Astrocyte of the spinal cord (primary cell): ENCODE measurements at regions not wholly inside any gene's neighbourhood (a gene's known extent, or its start where the extent isn't known, plus 50 kb on each side); places are given as distances from the start of the nearest gene placed in this dataset.

ENCODE experiments used
- DNase-seq: peaks from one replicate; pipeline ENCODE4 v3.0.0; 2011; ENCODE audit warnings: low read depth, low spot score
- H3K4me3 ChIP-seq: 2 replicates; pipeline ENCODE4 v1.5.1; 2011; ENCODE audit warnings: low read depth, mild to moderate bottlenecking, low read length, moderate library complexity
- in situ Hi-C: cut with HindIII; loops from 2 replicates; pipeline ENCODE4 v1.10.0; 2017; ENCODE audit warnings: low sequenced_read_pairs
- TF ChIP-seq, protein P1 (sequence below): IDR thresholded peaks from 2 replicates; pipeline ENCODE4 v1.5.1; 2012; ENCODE audit warnings: low read depth, mild to moderate bottlenecking, low read length, inconsistent platforms

DNA sequence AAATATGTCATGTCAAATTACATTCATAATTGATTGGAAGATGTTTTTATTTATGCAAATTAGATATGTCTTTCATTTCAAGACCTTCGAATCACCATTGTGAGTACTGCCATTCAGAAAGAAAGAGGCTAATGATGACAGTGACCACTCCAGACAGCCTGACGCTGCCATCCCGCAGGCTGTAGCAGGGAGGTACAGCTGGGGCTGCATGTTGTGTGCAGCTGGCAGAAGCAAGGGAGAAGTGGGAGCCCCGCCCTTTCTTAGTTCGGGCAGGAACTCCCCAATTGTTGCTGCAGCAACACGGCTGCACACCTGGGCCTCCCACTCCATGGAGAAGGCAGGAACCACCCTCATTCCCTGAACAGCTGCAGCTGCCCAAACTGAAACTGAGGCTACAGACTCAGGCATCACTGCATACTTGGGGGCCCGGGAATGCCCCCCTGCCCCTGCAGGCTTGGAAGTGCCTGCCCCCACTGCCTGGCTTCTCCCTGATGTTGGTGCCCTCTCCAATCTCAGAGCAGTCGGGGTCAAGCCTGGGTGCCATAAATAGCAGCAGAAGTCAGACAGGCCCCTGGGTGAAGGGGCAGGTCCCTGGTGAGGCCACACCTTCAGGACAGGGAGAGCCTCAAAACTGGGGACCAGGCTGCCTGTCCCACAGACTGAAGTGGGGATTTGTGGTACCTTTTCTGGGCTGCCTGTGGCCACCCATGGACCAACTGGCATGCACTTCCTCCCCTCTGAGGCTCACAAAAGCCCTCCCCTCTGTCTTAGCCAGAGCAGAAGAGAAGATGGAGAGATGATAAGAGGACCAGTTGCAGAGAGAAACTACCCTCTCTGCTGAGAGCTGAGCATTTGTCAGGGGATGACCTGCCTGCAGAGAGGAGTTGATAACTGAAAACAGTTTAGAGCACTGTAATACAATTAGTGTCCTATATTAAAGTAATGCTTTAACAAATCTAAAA is 964.6 kb downstream of the SI start:
- TF ChIP-seq, protein P1, sequence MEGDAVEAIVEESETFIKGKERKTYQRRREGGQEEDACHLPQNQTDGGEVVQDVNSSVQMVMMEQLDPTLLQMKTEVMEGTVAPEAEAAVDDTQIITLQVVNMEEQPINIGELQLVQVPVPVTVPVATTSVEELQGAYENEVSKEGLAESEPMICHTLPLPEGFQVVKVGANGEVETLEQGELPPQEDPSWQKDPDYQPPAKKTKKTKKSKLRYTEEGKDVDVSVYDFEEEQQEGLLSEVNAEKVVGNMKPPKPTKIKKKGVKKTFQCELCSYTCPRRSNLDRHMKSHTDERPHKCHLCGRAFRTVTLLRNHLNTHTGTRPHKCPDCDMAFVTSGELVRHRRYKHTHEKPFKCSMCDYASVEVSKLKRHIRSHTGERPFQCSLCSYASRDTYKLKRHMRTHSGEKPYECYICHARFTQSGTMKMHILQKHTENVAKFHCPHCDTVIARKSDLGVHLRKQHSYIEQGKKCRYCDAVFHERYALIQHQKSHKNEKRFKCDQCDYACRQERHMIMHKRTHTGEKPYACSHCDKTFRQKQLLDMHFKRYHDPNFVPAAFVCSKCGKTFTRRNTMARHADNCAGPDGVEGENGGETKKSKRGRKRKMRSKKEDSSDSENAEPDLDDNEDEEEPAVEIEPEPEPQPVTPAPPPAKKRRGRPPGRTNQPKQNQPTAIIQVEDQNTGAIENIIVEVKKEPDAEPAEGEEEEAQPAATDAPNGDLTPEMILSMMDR, result no peak
- DNase-seq, result no peak
- H3K4me3 ChIP-seq, result no peak overlapping the region
- in situ Hi-C loops, result no loop called here

DNA sequence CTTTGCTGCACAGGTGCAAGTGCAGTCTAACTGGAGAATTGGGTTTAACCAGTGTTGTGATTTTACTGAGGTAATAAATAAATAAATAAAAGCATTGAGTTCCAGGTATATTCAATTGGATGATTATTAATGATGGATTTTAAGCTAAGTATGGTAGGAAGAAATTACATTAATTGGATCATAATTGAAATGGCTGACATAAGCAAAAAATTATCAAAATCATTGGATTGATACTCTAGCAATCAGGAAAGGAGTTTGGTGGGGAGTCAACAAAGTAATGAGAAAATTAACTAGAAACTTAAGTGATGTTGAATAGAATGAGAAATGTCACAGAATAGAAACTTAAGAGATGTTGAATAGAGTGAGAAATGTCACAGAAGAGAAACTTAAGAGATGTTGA is 981.9 kb downstream of the SI start:
- in situ Hi-C loops, result no loop called here
- TF ChIP-seq, protein P1, result no peak
- DNase-seq, result no peak
- no peak overlapping the region for H3K4me3 ChIP-seq

DNA sequence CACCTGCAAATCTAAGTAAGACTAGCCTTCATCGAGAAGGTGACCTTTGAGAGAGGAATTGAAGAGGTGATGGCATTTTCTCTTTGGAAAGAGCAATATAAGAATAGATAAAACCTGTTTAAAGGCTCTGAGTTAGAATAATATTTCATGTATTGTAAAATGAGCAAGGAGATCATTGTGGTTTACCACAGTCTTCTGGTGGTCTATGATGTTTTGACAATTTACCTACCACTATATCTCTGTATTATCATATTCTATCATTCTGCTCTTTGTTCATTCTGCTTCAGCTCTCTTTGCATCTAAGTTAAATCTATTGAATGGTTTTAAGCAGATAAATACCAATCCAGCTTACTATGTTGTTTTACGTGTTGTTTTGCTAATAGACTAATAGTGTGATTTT is 982.3 kb downstream of the SI start:
- TF ChIP-seq, protein P1, result no peak
- in situ Hi-C loops, result no loop called here

DNA sequence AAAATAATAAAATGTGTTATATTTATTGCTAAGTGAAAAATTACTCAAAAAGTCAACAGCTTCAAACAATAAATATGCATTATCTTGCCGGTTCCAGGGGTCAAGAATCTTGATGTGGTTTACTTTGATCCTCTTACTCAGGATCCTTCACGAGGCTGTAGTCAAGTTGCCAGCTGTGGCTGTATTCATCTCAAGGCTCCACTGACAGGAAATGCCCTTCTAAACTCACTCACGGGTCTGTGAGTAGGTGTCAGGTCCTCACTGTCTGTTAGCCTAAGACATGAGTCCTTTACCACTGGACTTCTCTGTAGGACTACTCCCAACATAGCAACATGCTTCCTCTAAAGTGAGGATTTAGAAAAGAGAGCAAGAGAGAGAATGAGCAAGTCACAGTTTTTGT is 983.0 kb downstream of the SI start:
- in situ Hi-C loops, result no loop called here
- no peak overlapping the region for H3K4me3 ChIP-seq
- DNase-seq, result no peak
- TF ChIP-seq, protein P1, result no peak

More for the DNA sequence above, 982.3 kb downstream of the SI start:
- no peak for DNase-seq
- H3K4me3 ChIP-seq, result no peak overlapping the region

DNA sequence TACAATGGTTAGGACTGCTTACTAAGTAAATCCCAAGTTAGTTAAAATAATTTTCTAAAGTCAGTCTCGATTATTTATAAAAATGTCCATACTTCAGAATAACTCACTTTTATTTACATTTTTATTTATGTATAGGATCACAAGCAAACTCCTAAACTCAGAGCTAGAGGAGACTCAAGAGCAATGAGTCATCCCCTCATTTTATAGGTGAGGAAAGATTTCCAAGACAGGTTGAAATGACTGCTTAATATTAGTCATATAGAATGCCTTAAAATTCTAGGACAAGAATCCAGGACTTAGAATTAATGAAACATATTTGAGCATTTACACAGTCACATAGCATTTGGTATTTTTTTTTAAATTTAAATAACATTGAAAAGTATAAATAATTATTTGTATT is 983.8 kb downstream of the SI start:
- no peak overlapping the region for H3K4me3 ChIP-seq
- TF ChIP-seq, protein P1, result no peak
- in situ Hi-C loops, result no loop called here
- DNase-seq, result no peak

DNA sequence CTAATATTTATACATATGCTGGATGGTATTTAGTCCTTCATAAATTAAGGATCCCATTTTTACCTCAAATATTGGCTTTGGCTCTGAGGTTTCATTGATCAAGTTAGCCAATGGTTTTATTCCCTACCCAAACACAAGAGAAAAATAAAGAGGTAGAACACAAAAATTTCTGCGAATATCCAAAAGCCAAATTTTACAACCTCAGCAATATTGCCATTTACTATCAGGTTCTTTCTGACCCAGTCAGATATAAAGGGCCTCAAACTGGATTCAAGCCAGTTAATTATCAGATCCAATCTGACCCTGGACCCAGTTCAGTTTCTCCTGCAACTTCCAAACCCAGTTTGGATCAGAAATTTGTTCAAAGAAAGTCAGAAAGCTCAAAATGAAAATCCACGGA is 998.1 kb downstream of the SI start:
- TF ChIP-seq, protein P1, result no peak
- no peak overlapping the region for H3K4me3 ChIP-seq
- in situ Hi-C loops, result no loop called here
- no peak for DNase-seq
